NT2/D1 (cell line): ENCODE measurements at regions not wholly inside any gene's neighbourhood (a gene's known extent, or its start where the extent isn't known, plus 50 kb on each side); places are given as distances from the start of the nearest gene placed in this dataset.

Experiments used
- DNase-seq: peaks from one replicate; pipeline ENCODE4 v3.0.0-alpha.2; 2011; ENCODE audit warnings: low read depth, low spot score
- H3K27me3 ChIP-seq: 2 replicates; pipeline ENCODE4 v1.6.0; 2011; ENCODE audit warnings: mild to moderate bottlenecking; ENCODE audit not compliant: insufficient read length, insufficient read depth
- H3K36me3 ChIP-seq: 2 replicates; pipeline ENCODE4 v1.6.1; 2011; ENCODE audit warnings: mild to moderate bottlenecking, low read length, mixed read lengths; ENCODE audit not compliant: insufficient read depth, insufficient read length
- H3K4me1 ChIP-seq: 2 replicates; pipeline ENCODE4 v1.5.1; 2011; ENCODE audit not compliant: insufficient read depth, insufficient read length
- H3K4me3 ChIP-seq: 2 replicates; pipeline ENCODE4 v1.5.1; 2011; ENCODE audit warnings: low read depth; ENCODE audit not compliant: insufficient read length
- H3K9ac ChIP-seq: 2 replicates; pipeline ENCODE4 v1.6.0; 2011; ENCODE audit warnings: low read depth; ENCODE audit not compliant: insufficient read length
- H3K9me3 ChIP-seq: 2 replicates; pipeline ENCODE4 v1.5.1; 2011; ENCODE audit warnings: mild to moderate bottlenecking, low read length; ENCODE audit not compliant: insufficient read depth
- SUZ12 ChIP-seq: IDR thresholded peaks from 2 replicates; pipeline ENCODE4 v1.6.1; 2011; ENCODE audit not compliant: insufficient read length, insufficient read depth; ENCODE audit errors: extremely low read depth
- YY1 ChIP-seq: IDR thresholded peaks from 2 replicates; pipeline ENCODE4 v1.6.1; 2011; ENCODE audit not compliant: insufficient read length, insufficient read depth
- ZNF274 ChIP-seq: IDR thresholded peaks from 2 replicates; pipeline ENCODE4 v1.6.1; 2011; ENCODE audit warnings: mild to moderate bottlenecking, low read depth, low read length

DNA sequence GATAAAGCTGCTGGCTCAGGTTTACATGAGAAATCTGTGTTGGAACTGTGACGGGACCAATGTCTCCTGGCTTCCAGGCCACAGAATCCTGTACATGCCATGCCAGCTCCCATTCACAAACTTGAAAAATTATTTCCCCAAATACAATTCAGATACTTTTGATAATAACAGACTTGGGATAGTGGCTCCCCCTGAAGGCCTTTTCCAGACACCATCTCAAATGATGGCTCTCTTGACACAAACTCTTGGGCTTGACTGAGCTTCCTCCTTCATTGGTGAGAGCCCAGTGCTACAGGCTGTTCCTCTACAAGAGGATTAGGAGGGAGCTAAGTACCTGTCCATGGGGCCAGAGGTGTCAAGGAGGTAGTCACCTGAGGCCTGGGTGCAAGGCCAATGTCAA is 104.7 kb upstream of the PAX6 start:
- no peaks in the 10 kb centered on the region for H3K4me1 ChIP-seq
- H3K9ac ChIP-seq: no peak overlapping the region

GRCh38 chr11:31913985-31914384 is 102.9 kb upstream of the PAX6 start:
- Histone ChIP-seq H3K9me3 (no peaks in the 10 kb centered on the region), H3K36me3 (no peaks in the 10 kb centered on the region), H3K4me3 (no peak overlapping the region), H3K9ac (no peak overlapping the region), H3K27me3 (no peaks in the 10 kb centered on the region), H3K4me1 (no peaks in the 10 kb centered on the region)
- DNase-seq: no peak
- TF ChIP-seq SUZ12 (no peak), ZNF274 (no peak), YY1 (no peak)

More for the DNA sequence above, 104.7 kb upstream of the PAX6 start:
- no peak for TF ChIP-seq SUZ12
- no peak for TF ChIP-seq ZNF274
- TF ChIP-seq YY1: no peak
- Histone ChIP-seq H3K27me3 (no peaks in the 10 kb centered on the region), H3K9me3 (no peaks in the 10 kb centered on the region), H3K4me3 (no peak overlapping the region), H3K36me3 (no peaks in the 10 kb centered on the region)
- no peak for DNase-seq

DNA sequence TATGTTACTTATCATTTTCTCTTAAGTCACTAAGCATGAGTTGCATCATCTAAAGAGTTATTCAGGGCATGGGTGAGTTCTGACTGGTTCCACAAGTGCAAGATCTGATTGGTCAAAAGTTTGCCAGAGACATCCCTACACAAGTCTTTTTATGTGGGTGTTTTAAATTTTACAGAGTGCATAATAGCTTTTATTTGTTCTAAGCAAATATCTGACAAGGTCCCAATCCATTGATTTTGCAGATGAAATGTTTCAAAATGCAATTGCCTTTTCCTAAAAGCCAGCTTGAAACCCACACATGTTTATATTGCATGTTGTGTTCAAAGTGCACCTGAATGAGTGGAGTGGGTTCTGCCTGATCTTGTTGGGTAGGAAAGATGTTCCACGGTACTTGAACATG is 101.7 kb upstream of the PAX6 start:
- no peaks in the 10 kb centered on the region for H3K36me3 ChIP-seq
- TF ChIP-seq SUZ12 (no peak), YY1 (no peak), ZNF274 (no peak)
- no peaks in the 10 kb centered on the region for H3K9me3 ChIP-seq
- no peak overlapping the region for H3K9ac ChIP-seq
- H3K4me3 ChIP-seq: no peak overlapping the region
- no peak for DNase-seq
- no peaks in the 10 kb centered on the region for H3K4me1 ChIP-seq
- no peaks in the 10 kb centered on the region for H3K27me3 ChIP-seq

DNA sequence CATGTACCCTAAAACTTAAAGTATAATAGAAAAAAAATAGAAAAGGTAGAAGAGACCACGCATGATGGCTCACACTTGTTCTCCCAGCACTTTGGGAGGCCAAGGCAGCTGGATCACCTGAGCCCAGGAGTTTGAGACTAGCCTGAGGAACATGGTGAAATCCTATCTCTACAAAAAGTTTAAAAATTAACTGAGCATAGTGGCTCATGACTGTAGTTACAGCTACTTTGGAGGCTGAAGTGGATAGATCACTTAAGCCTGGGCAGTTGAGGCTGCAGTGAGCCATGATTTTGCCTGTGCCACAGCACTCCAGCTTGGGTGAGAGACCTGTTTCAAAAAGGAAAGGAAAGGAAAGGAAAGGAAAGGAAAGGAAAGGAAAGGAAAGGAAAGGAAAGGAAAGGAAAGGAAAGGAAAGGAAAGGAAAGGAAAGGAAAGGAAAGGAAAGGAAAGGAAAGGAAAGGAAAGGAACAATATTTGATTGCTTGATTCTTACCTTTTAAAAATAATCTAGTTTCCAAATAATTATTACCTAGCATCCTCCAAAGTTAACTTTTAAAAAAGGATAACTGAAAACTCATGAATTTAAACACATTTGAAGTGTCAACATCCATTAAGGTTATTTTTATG is 99.9 kb upstream of the PAX6 start:
- H3K4me3 ChIP-seq: no peak overlapping the region
- no peaks in the 10 kb centered on the region for H3K27me3 ChIP-seq

GRCh38 chr11:31903225-31904074 is 92.3 kb upstream of the PAX6 start:
- no peaks in the 10 kb centered on the region for H3K36me3 ChIP-seq
- H3K27me3 ChIP-seq: no peaks in the 10 kb centered on the region
- DNase-seq: no peak
- no peak overlapping the region for H3K9ac ChIP-seq
- no peak overlapping the region for H3K4me3 ChIP-seq
- no peak for TF ChIP-seq SUZ12
- no peak for TF ChIP-seq YY1
- no peak for TF ChIP-seq ZNF274
- H3K4me1 ChIP-seq: no peaks in the 10 kb centered on the region
- H3K9me3 ChIP-seq: no peaks in the 10 kb centered on the region

More for the DNA sequence above, 99.9 kb upstream of the PAX6 start:
- TF ChIP-seq SUZ12 (no peak), YY1 (no peak), ZNF274 (no peak)
- no peak for DNase-seq
- H3K9ac ChIP-seq: no peak overlapping the region
- H3K36me3 ChIP-seq: no peaks in the 10 kb centered on the region
- no peaks in the 10 kb centered on the region for H3K4me1 ChIP-seq
- H3K9me3 ChIP-seq: no peaks in the 10 kb centered on the region

GRCh38 chr11:31902706-31903105 is 91.6 kb upstream of the PAX6 start:
- DNase-seq: no peak
- no peak for TF ChIP-seq SUZ12
- TF ChIP-seq ZNF274: no peak
- TF ChIP-seq YY1: no peak
- Histone ChIP-seq H3K36me3 (no peaks in the 10 kb centered on the region), H3K27me3 (no peaks in the 10 kb centered on the region), H3K9ac (no peak overlapping the region), H3K4me1 (no peaks in the 10 kb centered on the region), H3K9me3 (no peaks in the 10 kb centered on the region), H3K4me3 (no peak overlapping the region)

GRCh38 chr11:31895926-31896325 is 84.8 kb upstream of the PAX6 start:
- Histone ChIP-seq H3K27me3 (no peaks in the 10 kb centered on the region), H3K4me1 (no peaks in the 10 kb centered on the region), H3K9me3 (no peaks in the 10 kb centered on the region), H3K4me3 (no peak overlapping the region), H3K9ac (no peak overlapping the region), H3K36me3 (no peaks in the 10 kb centered on the region)
- DNase-seq: no peak
- no peak for TF ChIP-seq SUZ12
- TF ChIP-seq YY1: no peak
- no peak for TF ChIP-seq ZNF274
